ENCODE measurements at regions not wholly inside any gene's neighbourhood (a gene's known extent, or its start where the extent isn't known, plus 50 kb on each side); places are given as distances from the start of the nearest gene placed in this dataset.
A peak's percentile ranks its signal among the peaks of the same experiment; 100 is the strongest.

DNA sequence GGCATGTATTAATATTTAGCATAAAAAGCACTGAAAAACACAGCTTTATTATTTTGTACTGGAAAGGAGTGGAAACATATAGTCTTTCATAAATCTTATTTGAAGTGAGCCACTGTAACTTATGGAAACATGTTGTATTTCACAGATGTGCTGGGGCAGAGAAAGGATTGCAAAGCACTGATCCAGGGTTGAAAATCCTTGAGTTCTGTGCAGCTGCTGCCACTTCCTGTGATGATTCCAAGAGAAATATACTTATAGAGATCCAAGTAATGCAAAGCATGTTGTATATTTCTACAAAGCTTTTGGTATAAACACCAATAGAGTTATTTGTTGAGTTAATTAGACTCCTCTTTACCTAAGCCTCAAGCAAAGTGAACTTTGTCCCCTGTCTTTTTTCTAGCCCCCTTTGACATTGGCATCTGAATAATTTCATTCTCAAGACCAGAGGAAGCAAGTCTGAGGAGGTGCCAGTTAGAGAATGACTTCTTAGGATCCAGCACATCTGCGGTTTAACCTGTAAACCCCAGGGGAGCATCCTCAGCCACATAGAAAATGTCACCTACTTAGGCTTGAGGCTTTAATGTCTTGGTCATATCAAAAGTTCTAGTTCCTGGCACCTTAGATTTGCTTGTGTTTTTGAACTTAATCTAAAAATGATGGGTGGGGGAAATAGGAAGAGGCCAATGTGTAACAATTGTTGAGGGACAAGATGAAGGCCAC lies 173.3 kb downstream of the FASLG start:
- Mint-ChIP-seq H3K27me3 (ENCODE audit: low read depth) (no peaks in the 10 kb centered on the region), H3K27ac (peak overlapping the region; percentile 15), H3K36me3 (no peaks in the 10 kb centered on the region), H3K4me3 (no peak overlapping the region), H3K9me3 (peaks cover 6% of the 10 kb centered on the region), H3K4me1 (peaks cover 4% of the 10 kb centered on the region)
- DNase-seq (ENCODE audit: low spot score in 2 of 2, unreplicated experiment in 2 of 2), result no peak
- TF ChIP-seq, protein P1, sequence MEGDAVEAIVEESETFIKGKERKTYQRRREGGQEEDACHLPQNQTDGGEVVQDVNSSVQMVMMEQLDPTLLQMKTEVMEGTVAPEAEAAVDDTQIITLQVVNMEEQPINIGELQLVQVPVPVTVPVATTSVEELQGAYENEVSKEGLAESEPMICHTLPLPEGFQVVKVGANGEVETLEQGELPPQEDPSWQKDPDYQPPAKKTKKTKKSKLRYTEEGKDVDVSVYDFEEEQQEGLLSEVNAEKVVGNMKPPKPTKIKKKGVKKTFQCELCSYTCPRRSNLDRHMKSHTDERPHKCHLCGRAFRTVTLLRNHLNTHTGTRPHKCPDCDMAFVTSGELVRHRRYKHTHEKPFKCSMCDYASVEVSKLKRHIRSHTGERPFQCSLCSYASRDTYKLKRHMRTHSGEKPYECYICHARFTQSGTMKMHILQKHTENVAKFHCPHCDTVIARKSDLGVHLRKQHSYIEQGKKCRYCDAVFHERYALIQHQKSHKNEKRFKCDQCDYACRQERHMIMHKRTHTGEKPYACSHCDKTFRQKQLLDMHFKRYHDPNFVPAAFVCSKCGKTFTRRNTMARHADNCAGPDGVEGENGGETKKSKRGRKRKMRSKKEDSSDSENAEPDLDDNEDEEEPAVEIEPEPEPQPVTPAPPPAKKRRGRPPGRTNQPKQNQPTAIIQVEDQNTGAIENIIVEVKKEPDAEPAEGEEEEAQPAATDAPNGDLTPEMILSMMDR (IDR thresholded peaks at IDR 0.05; ENCODE audit: unreplicated experiment), result no peak

DNA sequence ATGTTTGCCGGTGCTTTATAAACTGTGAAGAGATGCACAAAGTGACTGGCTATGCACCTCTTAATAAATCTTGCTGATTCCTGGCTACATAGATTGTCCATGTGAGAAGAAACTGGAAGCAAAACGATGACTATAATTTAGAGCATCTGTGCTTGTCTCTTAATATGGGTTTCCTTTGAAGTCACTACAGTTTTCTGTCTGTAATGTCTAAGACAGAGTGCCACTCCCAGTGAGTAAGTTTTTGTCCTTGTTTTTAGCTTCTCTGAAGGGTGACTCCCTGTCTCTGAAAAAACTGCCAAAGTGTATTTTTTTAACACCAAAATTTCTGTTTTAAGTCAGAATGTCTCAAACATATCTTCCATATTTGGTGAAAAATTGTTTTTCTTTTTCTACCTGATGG lies 175.1 kb downstream of the FASLG start:
- Mint-ChIP-seq H3K4me1 (peaks cover 4% of the 10 kb centered on the region), H3K27ac (no peak overlapping the region)

GRCh38 chr1:172834609-172835008 lies 175.7 kb downstream of the FASLG start:
- no peaks in the 10 kb centered on the region for H3K36me3 Mint-ChIP-seq
- no peaks in the 10 kb centered on the region for H3K27me3 Mint-ChIP-seq (ENCODE audit: low read depth)
- DNase-seq (ENCODE audit: low spot score in 2 of 2, unreplicated experiment in 2 of 2), result no peak
- peaks cover 6% of the 10 kb centered on the region for H3K9me3 Mint-ChIP-seq
- H3K4me3 Mint-ChIP-seq, result no peak overlapping the region
- no peak overlapping the region for H3K27ac Mint-ChIP-seq
- TF ChIP-seq, protein P1 (IDR thresholded peaks at IDR 0.05; ENCODE audit: unreplicated experiment), result no peak
- H3K4me1 Mint-ChIP-seq, result peaks cover 4% of the 10 kb centered on the region

More for the DNA sequence above, 175.1 kb downstream of the FASLG start:
- TF ChIP-seq, protein P1 (IDR thresholded peaks at IDR 0.05; ENCODE audit: unreplicated experiment), result no peak
- no peak overlapping the region for H3K4me3 Mint-ChIP-seq
- H3K9me3 Mint-ChIP-seq, result peaks cover 6% of the 10 kb centered on the region
- H3K36me3 Mint-ChIP-seq, result no peaks in the 10 kb centered on the region
- no peaks in the 10 kb centered on the region for H3K27me3 Mint-ChIP-seq (ENCODE audit: low read depth)
- DNase-seq (ENCODE audit: low spot score in 2 of 2, unreplicated experiment in 2 of 2), result no peak

GRCh38 chr1:172835834-172836233 lies 176.9 kb downstream of the FASLG start:
- H3K27ac Mint-ChIP-seq, result no peak overlapping the region
- TF ChIP-seq, protein P1 (IDR thresholded peaks at IDR 0.05; ENCODE audit: unreplicated experiment), result no peak
- no peak overlapping the region for H3K4me3 Mint-ChIP-seq
- H3K9me3 Mint-ChIP-seq, result no peaks in the 10 kb centered on the region
- H3K4me1 Mint-ChIP-seq, result peaks cover 4% of the 10 kb centered on the region
- H3K27me3 Mint-ChIP-seq (ENCODE audit: low read depth), result no peaks in the 10 kb centered on the region
- no peaks in the 10 kb centered on the region for H3K36me3 Mint-ChIP-seq
- DNase-seq (ENCODE audit: low spot score in 2 of 2, unreplicated experiment in 2 of 2), result no peak

- H3K4me1 Mint-ChIP-seq, result no peaks in the 10 kb centered on the region
- no peak overlapping the region for H3K27ac Mint-ChIP-seq
- H3K36me3 Mint-ChIP-seq, result no peaks in the 10 kb centered on the region
- H3K9me3 Mint-ChIP-seq, result no peaks in the 10 kb centered on the region
- DNase-seq (ENCODE audit: low spot score in 2 of 2, unreplicated experiment in 2 of 2), result no peak
- no peak overlapping the region for H3K4me3 Mint-ChIP-seq
- H3K27me3 Mint-ChIP-seq (ENCODE audit: low read depth), result no peaks in the 10 kb centered on the region
- TF ChIP-seq, protein P1 (IDR thresholded peaks at IDR 0.05; ENCODE audit: unreplicated experiment), result no peak
Observed at GRCh38 chr1:172837816-172838679, 179.1 kb downstream of the FASLG start.

All from mesothelial cell of epicardium (in vitro differentiated cells).